ENCODE measurements at regions not wholly inside any gene's neighbourhood (a gene's known extent, or its start where the extent isn't known, plus 50 kb on each side); places are given as distances from the start of the nearest gene placed in this dataset.

DNA sequence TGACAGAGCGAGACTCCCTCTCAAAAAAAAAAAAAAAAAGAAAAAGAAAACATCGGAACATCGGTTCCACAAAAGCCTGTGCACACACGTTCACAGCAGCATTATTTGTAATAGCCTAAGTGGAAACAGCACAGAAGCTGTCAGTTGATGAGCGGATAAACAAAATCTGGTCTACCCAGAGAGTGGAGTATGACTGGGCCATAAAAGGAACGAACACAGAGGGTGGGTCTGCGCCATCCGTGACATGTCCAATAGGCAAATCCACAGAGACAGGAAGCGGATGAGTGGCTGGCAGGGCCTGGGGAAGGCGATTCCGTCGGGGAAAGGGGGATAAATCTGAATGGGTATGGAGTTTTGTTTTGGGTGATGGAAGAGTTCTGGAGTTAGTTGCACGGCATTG lies 212.2 kb upstream of the CIBAR2 start:
- TF ChIP-seq POLR2A (IDR thresholded peaks at IDR 0.05) (no peak), EP300 (IDR thresholded peaks at IDR 0.05; ENCODE audit: low read depth) (no peak), POLR2AphosphoS5 (IDR thresholded peaks at IDR 0.05) (no peak)
- TF ChIP-seq, protein P1, sequence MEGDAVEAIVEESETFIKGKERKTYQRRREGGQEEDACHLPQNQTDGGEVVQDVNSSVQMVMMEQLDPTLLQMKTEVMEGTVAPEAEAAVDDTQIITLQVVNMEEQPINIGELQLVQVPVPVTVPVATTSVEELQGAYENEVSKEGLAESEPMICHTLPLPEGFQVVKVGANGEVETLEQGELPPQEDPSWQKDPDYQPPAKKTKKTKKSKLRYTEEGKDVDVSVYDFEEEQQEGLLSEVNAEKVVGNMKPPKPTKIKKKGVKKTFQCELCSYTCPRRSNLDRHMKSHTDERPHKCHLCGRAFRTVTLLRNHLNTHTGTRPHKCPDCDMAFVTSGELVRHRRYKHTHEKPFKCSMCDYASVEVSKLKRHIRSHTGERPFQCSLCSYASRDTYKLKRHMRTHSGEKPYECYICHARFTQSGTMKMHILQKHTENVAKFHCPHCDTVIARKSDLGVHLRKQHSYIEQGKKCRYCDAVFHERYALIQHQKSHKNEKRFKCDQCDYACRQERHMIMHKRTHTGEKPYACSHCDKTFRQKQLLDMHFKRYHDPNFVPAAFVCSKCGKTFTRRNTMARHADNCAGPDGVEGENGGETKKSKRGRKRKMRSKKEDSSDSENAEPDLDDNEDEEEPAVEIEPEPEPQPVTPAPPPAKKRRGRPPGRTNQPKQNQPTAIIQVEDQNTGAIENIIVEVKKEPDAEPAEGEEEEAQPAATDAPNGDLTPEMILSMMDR (IDR thresholded peaks at IDR 0.05), result no peak
